Right renal pelvis (tissue), 4 donors: ENCODE measurements at regions not wholly inside any gene's neighbourhood (a gene's known extent, or its start where the extent isn't known, plus 50 kb on each side); places are given as distances from the start of the nearest gene placed in this dataset.
A peak's percentile ranks its signal among the peaks of the same experiment; 100 is the strongest.
"Not testable (repeated sequence)": the region's sequence is repeated elsewhere in the genome, so short reads cannot be mapped to it uniquely, and the experiment has no call there.

Experiments
- DNase-seq, 4 donors: peaks; one replicate each; pipeline ENCODE4 v3.0.0-alpha.2; 2013; ENCODE audit warnings: low read depth in 4 of 4, low spot score in 3 of 4, missing footprints in 1 of 4

GRCh38 chr2:234376229-234376628 lies 120.7 kb downstream of the ARL4C start:
- DNase-seq: no peak

DNA sequence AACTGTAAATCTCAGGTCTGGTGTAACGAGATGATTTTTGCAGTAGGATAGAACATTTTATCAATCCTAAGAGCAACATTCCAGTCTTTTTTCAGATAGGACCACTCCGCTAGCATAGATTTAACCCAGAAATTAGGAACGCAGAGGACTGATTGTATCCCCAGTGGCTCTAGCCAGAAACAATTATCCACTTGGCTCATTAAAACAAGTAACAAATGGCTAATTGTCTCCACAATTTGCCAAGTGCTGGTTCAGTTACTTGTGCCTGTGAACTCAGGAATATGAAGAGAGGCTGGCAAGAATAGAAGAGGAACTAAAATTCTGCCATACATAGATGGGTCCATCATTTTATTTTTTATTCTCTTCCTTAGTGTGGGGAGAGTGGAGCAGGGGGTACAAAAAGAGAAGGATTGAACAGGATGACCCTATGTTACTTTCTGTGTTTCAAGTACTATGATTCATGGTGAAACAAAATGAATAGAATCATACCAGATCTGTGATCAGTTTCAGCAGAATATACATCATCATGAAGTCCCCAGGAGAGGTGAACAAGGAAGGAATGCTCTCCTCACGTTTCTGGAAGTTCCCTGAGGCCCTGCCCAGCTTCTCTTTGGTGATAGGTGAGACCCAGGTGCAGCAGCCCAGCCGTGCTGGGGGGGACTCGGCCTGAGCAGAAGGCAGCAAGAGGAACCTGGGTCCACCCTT lies 121.6 kb downstream of the ARL4C start:
- DNase-seq: no peak

DNA sequence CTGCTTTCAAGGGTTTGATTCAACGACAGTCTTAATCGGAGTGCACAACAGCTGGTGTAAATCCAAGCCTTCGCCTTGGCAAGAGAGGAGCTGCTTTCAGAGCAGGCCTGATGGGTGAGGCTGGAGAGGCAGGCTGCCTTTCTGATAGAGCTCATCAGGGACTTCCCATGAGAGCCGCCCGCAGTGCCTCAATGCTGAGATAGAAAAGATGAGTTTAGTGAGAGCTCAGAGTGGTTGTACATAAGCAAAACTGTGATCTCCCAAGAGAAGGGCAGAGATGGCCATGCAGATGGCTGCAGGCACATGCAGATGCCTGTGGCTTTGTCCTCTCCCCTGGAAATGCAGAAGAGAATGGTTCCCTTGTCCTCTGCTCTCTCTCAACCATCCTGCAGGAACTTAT lies 122.1 kb downstream of the ARL4C start:
- DNase-seq: no peak

GRCh38 chr2:234374150-234374508 lies 122.8 kb downstream of the ARL4C start:
- DNase-seq: no peak

- no peak for DNase-seq
These were observed 123.3 kb downstream of the ARL4C start for GRCh38 chr2:234373481-234374149.

DNA sequence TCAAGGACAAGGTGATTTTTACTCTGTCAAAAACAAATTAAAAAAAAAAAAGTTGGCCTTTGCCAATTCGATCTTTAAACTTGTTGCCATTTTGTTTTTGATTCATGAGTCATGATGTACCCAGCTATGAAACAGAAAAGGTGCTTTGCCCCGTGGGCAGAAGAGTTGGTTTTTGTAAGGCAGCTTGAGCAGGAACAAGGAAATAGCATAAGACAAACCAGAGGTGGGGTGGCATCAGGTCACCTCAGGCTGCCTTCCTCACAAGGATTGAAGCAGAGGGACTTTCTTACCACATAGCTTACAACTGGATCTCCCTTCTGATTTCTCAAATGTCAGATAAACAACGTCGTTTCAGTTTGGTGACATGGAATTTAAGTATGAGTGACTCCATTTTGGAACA lies 123.8 kb downstream of the ARL4C start:
- DNase-seq: no peak

GRCh38 chr2:234372506-234372905 lies 124.4 kb downstream of the ARL4C start:
- no peak for DNase-seq

DNA sequence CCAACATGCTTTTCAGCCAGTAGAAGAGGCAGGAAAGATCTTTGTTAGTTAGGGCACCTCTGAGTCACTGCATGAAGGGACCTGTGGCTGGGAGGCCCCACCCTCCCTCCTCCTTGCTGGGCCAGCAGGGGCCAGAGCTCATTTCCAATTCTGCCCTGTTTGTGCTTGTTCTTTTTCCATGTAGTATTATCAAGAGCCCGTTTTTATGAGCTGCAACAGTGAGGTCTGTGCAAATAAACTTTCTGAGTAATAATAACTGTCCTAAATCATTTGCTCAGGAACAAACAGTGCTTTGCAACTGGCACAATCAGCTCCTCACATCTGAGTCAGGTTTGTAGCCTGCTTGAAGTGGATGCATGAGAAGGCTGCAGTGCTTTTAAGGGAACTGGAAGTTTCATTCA lies 128.0 kb downstream of the ARL4C start:
- DNase-seq: no peak

DNA sequence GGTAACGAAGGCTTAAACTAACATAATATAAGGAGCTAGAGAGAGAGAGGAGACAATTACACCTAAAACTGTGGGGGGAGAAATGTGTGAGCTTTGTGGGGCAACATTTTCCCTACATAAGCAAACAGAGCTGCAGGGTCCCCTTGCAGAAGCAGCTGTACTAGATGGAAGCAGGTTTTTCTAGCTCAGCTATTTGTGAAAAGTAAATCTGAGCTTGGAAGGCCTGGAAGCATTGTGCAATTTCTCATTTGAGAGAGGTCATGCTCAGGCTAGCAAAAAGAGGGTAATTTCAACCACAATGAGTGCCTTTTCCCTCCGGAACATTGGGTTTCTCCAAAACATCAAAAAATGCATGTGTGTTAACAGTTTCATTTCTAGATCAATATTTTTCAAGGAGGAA lies 130.0 kb downstream of the ARL4C start:
- DNase-seq: no peak

GRCh38 chr2:234364661-234365060 lies 132.2 kb downstream of the ARL4C start:
- no peak for DNase-seq

GRCh38 chr2:234363647-234364294 lies 133.1 kb downstream of the ARL4C start:
- DNase-seq: no peak

GRCh38 chr2:234363011-234363487 lies 133.8 kb downstream of the ARL4C start:
- peak in 1 of 4 donors; percentile 51 for DNase-seq

DNA sequence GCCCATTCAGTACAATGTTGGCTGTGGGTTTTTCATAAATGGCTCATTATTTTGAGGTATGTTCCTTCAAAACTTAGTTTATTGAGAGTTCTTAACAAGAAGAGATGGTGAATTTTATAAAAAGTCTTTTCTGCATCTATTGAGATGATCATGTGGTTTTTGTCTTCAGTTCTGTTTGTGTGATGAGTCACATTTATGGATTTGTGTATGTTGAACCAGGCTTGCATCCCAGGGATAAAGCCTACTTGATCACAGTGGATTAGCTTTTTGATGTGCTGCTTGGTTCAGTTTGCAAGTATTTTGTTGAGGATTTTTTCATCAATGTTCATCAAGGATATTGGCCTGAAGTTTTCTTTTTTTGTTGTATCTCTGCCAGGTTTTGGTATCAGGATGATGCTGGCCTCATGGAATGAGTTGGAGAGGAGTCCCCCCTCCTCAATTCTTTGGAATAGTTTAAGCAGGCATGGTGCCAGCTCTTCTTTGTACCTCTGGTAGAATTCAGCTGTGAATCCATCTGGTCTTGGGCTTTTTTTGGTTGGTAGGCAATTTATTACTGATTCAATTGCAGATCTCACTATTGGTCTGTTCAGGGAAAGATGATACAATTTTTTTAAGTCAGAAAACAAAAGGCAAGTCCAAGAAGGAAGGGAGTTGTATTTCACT lies 136.4 kb downstream of the ARL4C start:
- not testable (repeated sequence) for DNase-seq

- DNase-seq: no peak
These were observed 139.2 kb downstream of the ARL4C start for GRCh38 chr2:234357666-234358065.

DNA sequence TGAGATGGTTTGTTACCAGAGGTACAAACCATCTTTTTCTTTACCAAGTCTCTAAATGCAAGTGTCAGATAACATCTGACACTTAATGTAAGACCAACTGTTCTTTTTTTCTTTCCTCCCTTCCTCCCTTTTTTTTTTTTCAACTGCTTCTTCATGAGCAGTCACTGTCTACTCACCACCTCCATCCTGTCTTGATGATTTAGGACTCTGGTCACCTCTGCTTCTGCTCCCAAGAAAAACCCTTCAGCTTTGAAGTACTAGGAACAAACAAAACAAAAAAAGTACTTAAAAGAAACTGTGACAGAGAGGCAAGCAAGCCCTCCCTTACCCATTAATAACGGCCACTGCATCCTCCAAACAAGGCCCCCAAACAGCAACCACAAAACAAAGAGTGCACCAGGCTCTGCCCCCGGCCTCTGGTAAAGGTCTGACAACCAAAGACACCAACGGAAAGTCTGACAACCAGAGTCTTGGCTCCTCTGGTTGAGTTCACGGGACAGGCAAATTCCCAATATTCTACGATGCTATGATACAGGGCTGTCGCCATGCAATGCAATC lies 141.0 kb downstream of the ARL4C start:
- DNase-seq: no peak

- no peak for DNase-seq
These were observed 141.7 kb downstream of the ARL4C start for GRCh38 chr2:234355021-234355720.

- DNase-seq: no peak
These were observed 144.6 kb downstream of the ARL4C start for GRCh38 chr2:234352270-234352669.

GRCh38 chr2:234351866-234352265 lies 145.0 kb downstream of the ARL4C start:
- not testable (repeated sequence) for DNase-seq

GRCh38 chr2:234348081-234348480 lies 148.8 kb downstream of the ARL4C start:
- DNase-seq: no peak

- DNase-seq: no peak
These were observed 151.0 kb downstream of the ARL4C start for GRCh38 chr2:234345921-234346320.
